Stimulated activated CD4-positive, alpha-beta T cell treated with anti-CD3 and anti-CD28 coated beads, Interleukin-1b, Interleukin-23, amount 100 ng/mL, for 48 hours (primary cell): ENCODE measurements at regions not wholly inside any gene's neighbourhood (a gene's known extent, or its start where the extent isn't known, plus 50 kb on each side); places are given as distances from the start of the nearest gene placed in this dataset.
"Not testable (repeated sequence)": the region's sequence is repeated elsewhere in the genome, so short reads cannot be mapped to it uniquely, and the experiment has no call there.

ENCODE experiments used
- DNase-seq: peaks from one replicate; pipeline ENCODE4 v3.0.0-alpha.2; 2020

- no peak for DNase-seq
Measured at GRCh38 chr11:80282643-80283042, 841.8 kb upstream of the TENM4 start.

DNA sequence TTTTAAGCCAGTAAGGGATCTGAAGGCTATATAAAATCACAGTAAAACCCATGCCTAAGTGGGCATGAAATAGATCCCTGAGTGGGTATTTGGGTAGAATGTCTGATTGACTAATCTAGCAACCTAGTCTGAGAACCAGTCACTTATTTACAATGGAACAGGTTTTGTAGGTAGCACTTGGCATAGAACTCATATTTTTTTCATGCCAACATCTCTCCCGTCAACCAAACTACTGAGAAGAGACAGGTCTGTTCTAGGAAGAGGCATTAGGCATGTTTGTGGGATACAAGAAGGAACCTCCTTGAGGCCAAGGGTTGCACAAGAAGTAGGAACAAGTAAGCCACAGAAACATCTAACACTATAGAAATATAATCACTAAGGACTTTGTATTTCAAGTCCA, 840.4 kb upstream of the TENM4 start:
- DNase-seq = no peak

GRCh38 chr11:80280737-80281136, 839.9 kb upstream of the TENM4 start:
- DNase-seq = no peak

DNA sequence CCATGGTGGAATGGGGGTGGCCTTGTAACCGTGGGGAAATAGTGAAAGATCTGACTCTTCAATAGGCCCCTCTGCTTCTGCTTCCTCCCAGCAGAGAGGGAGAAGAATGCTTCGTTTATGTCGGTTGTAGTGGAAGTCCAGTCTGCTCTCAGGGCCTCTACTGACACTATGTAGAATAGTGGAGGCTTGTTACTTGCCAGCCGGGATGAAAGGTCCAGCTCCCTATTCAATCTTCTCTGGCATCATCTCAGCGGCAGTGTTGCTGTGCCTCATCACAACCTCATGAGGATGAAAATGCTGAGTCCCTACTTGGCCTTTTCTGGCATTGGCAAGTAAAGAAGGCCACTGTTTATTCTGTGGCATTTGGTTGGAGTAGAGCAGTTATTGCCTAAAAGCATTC, 820.9 kb upstream of the TENM4 start:
- no peak for DNase-seq

GRCh38 chr11:80257319-80258015, 816.6 kb upstream of the TENM4 start:
- DNase-seq = not testable (repeated sequence)

GRCh38 chr11:80255021-80255420, 814.2 kb upstream of the TENM4 start:
- DNase-seq = no peak

- DNase-seq = no peak
Measured at GRCh38 chr11:80241766-80242165, 800.9 kb upstream of the TENM4 start.

DNA sequence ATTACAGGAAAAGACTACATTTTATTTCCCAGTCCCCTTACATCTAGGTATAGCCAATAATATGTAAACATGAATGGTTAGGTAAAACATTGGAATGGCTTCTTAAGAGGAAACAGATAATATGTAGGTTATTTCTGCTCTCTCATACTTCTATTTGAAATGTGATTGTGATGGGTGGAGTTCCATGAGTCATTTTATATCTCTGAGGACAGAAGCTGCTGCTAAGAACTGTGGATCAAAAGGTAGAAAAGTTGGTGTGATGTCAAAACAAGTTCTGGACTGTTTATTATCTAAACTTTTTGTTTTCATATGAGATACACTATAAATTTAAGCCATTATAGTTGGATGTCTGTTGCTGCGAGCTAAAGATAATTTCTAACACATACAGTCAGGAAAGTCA, 799.4 kb upstream of the TENM4 start:
- DNase-seq = no peak

GRCh38 chr11:80239217-80239616, 798.4 kb upstream of the TENM4 start:
- DNase-seq = no peak

DNA sequence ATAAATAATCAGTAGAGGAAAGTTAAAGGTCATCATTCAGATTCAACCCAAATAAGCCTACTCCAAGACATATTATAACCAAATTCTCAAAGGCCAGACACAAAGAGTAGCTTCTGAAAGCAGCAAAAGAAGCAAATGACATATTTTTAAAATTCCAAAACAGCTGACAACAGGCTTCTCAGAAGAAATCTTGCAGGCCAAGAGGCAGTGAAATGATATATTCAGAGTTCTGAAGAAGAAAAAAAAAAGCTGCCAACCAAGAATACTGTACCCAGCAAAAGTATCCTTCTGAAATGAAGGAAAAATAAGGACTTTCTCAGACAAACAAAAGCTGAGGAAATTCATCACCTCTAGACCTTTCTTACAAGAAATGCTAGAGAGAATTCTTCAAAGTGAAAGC, 787.1 kb upstream of the TENM4 start:
- DNase-seq = no peak

- DNase-seq = no peak
Measured at GRCh38 chr11:80214413-80214812, 773.6 kb upstream of the TENM4 start.

DNA sequence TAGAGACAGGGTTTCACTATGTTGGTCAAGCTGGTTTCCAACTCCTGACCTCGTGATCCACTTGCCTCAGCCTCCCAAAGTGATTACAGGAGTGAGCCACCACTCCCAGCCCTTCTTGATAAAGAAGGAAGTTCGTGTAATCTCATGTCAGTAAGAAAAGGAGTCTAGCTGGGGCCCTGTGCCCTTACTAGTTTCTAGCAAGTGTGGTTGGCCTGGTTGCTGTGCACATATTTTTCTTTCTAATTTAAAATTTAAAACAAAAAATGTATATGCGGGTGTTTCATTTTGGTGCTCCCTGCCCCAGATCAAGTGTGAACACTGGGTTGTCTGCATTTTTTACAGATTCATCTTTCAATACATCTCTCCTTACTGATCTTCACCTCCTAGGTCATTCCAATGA, 770.8 kb upstream of the TENM4 start:
- DNase-seq = no peak

DNA sequence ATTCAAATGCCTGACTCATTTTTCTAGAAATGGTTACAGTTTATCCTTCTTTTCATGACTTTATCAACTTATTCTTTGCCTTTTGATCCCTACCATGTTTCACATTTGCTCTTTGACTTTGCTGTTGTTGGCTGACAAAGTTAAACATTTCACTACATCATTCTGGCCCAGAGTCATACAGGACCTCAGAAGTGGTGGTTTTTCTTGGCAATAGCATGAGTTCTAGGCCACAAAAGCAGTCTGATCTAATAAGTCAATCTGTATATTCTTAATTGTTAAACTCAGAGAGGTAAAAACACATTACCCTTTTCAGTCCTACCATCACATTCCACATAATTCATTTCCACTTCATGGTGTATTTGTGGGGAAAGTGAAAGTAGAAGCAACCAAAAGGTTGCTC, 763.2 kb upstream of the TENM4 start:
- no peak for DNase-seq

DNA sequence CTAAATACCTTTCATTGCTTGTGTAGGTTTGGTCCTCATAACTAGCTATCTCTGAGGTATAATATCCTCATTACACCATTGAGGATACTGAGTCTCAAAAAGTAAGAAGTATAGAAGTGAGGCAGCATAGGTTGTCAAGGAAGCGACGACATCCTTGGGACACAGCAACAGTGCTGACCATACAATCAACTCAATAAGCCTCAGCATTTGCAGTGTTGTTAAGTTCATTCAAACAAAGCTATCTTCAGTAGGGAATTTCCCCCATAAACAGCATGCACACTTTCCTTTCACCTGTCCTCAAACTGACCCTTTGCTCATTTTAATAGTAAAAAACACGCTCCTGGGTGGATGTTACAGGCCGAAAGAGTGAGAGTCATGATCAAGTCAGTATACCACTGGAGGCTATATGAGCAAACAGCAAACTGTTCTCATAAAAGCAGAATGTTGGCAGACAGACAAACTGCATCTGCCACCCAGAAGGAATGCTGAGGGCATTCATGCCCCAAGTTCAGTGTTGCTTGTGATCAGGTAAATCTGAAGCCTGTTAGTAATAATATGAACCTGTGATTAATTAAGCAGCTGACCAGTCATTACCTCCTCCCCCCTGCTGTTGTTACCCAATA, 756.2 kb upstream of the TENM4 start:
- DNase-seq = no peak

DNA sequence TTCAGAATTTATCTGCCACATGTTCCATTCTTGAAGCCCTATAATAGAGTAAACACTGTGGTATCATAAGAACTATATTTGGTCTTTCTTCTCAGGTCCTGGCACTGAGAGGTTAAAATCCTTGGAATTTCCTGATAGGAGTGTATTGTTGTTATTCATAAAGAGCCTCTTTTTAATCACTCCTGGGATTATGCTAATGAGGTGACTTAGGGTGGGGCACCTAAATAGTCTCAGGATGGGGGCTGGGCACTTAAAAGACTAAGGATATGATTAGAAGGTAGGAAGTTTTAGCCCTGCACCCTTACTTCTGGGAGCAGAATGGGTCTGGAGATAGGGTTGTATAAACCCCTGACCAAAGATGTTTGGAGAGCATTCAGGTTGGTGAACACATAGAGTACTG, 755.2 kb upstream of the TENM4 start:
- DNase-seq = no peak

- DNase-seq = no peak
Measured at GRCh38 chr11:80194625-80195024, 753.8 kb upstream of the TENM4 start.

DNA sequence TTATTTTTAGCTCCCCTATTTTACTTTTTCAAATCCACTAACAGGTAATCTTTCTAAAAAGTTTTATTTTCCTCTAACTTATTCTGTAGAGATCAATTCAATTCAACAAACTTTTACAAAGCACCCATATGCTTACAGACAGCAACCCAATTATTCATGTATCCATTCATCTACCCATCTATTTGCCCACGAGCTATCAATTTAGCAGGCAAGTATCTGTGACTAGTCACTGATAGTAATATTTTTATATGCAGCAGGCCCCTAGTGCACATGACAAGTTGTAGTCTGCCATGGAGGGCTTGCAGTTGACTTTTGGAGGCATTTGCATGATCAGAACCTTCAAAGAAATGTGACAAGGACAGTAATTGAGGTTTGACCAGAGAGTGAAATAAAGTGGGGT, 753.2 kb upstream of the TENM4 start:
- DNase-seq = no peak

DNA sequence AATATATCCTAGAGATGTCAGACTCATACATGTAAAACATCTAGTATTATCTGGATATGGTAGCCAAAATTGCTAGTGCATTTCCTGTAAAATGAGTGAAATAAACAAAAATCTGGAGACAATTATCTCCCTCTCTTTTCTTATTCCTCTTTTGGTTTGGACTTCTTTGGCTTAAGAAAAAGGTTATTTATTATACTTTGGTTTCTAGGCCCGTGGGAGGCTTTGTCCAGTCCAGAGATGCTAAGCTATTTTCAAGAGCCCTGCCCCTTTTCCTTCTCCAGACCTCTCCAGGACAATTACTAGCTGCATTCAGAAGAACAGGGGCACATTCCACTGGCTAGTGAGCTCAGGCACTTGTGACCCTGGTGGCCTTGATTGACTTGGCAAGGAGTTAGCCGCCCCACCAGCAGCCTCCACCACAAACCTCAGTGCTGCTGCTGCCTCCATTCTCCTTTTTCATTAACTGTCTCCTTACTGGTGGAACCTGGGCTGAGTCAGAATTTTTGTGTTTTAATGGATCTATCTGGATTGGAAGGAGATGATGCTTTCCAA, 747.3 kb upstream of the TENM4 start:
- no peak for DNase-seq

DNA sequence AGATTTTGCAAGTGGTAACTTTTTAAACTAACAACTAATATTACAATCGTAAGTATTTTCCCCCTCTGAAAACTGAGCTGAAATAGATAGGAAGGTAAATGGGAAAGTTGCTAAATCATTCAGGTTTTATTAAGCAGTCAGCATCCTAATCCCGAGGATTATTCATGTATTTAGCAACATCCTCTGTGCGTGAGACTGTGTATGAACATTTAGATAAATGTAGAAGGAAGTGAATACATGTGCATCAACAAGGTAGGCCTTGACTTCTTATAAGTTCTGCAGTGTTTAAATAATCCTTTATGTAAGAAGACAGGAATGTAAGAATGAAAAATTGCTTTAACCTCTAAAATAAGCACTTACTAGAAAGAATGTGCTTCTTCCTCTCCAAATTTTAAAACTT, 745.9 kb upstream of the TENM4 start:
- no peak for DNase-seq

- no peak for DNase-seq
Measured at GRCh38 chr11:80182901-80183300, 742.1 kb upstream of the TENM4 start.

- no peak for DNase-seq
Measured at GRCh38 chr11:80173371-80174136, 732.7 kb upstream of the TENM4 start.

DNA sequence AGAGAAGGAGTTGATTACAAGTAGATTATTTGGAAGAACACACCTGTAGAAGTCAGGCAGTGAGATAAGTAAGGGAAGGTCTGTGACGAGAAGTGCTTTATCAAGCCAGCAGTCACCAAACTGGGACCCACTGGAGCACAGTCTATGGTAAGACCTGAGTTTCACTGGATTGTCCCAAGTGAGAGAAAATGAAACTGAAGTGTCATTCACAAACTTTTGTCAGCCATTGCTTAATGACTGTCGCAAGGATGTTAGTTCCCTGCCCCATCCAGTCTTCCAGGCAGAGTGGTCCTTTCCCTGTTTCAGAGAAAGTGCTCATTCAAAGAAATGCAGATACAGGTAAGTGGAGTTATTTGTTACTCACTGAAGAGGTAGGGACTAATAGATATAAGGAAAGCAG, 728.0 kb upstream of the TENM4 start:
- DNase-seq = no peak

DNA sequence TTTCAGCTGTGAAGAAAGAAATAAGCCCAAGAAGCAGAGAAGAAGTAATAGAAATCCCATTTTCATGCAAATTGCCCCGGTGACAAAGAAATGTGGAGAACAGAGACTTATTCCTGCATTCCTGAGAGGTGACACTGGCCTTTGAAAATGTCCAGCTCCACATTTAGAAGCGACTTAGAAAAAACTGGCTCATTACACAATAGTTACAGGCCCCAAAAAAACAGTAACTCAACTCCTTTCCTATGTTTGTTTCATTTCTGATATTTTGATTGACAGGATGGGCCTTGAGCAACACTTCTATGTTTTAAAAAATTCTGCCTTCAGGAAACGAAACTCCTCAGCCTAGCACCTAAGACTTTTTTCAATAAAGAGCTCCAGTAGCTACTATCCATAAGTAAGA, 726.9 kb upstream of the TENM4 start:
- no peak for DNase-seq

DNA sequence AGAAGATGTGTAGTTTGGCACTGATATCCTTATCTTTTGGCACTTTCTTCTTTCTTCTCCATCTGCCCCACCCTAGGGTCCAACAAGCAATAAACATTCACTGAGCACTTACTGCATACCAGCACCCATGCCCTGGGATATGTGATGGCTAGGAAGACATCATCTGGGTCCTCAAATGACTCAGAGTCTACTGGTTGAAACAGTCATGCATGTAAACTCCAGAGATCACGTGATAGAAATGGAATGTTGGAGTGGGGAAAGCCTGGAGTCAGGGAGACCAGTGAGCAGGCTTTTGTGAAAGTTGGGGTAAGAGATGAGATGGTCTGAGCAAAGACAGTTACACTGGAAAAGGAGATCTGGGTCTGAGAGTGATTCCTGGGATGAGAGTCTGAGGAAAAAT, 724.9 kb upstream of the TENM4 start:
- no peak for DNase-seq
